ENCODE measurements at regions not wholly inside any gene's neighbourhood (a gene's known extent, or its start where the extent isn't known, plus 50 kb on each side); places are given as distances from the start of the nearest gene placed in this dataset.

- DNase-seq (ENCODE audit: low spot score), result no peak
- POLR2A ChIA-PET (ENCODE audit: low non-redundant PET), result no interaction called here
- CTCF ChIA-PET, result interaction anchor here (0.7 kb wide), 1 partner anchor 761 kb away, joined by 3 read pairs; no protein-coding TSS in a partner anchor
- no peak for TF ChIP-seq CTCF (conservative IDR thresholded peaks at IDR 0.05; ENCODE audit: low read depth)
- H3K27ac ChIP-seq, result no peak overlapping the region
These were observed 299.5 kb downstream of the PDHA2 start for GRCh38 chr4:96139251-96139929.

GRCh38 chr4:96145601-96146000 is 305.7 kb downstream of the PDHA2 start:
- no peak for DNase-seq (ENCODE audit: low spot score)
- ChIA-PET POLR2A (ENCODE audit: low non-redundant PET) (no interaction called here), CTCF (interaction anchor here (0.6 kb wide), 1 partner anchor 714 kb away, joined by 3 read pairs; no protein-coding TSS in a partner anchor)
- TF ChIP-seq CTCF (conservative IDR thresholded peaks at IDR 0.05; ENCODE audit: low read depth), result no peak
- H3K27ac ChIP-seq, result no peak overlapping the region

GRCh38 chr4:96146686-96147085 is 306.8 kb downstream of the PDHA2 start:
- CTCF ChIA-PET, result no interaction called here
- H3K27ac ChIP-seq, result no peak overlapping the region
- no peak for TF ChIP-seq CTCF (conservative IDR thresholded peaks at IDR 0.05; ENCODE audit: low read depth)
- no peak for DNase-seq (ENCODE audit: low spot score)
- POLR2A ChIA-PET (ENCODE audit: low non-redundant PET), result no interaction called here

- no peak for DNase-seq (ENCODE audit: low spot score)
- TF ChIP-seq CTCF (conservative IDR thresholded peaks at IDR 0.05; ENCODE audit: low read depth), result no peak
- POLR2A ChIA-PET (ENCODE audit: low non-redundant PET), result no interaction called here
- CTCF ChIA-PET, result interaction anchor here (0.7 kb wide), 1 partner anchor 20 kb away, joined by 3 read pairs; no protein-coding TSS in a partner anchor
- H3K27ac ChIP-seq, result no peak overlapping the region
These were observed 310.0 kb downstream of the PDHA2 start for GRCh38 chr4:96149894-96150293.

GRCh38 chr4:96150466-96150865 is 310.6 kb downstream of the PDHA2 start:
- ChIA-PET POLR2A (ENCODE audit: low non-redundant PET) (no interaction called here), CTCF (no interaction called here)
- no peak overlapping the region for H3K27ac ChIP-seq
- no peak for DNase-seq (ENCODE audit: low spot score)
- TF ChIP-seq CTCF (conservative IDR thresholded peaks at IDR 0.05; ENCODE audit: low read depth), result no peak

- CTCF ChIA-PET, result no interaction called here
- H3K27ac ChIP-seq, result no peak overlapping the region
- POLR2A ChIA-PET (ENCODE audit: low non-redundant PET), result no interaction called here
- TF ChIP-seq CTCF (conservative IDR thresholded peaks at IDR 0.05; ENCODE audit: low read depth), result no peak
- DNase-seq (ENCODE audit: low spot score), result no peak
These were observed 312.9 kb downstream of the PDHA2 start for GRCh38 chr4:96152824-96153223.
